SH-SY5Y (cell line): ENCODE measurements at regions not wholly inside any gene's neighbourhood (a gene's known extent, or its start where the extent isn't known, plus 50 kb on each side); places are given as distances from the start of the nearest gene placed in this dataset.

Experiments used
- GATA2 ChIP-seq: IDR thresholded peaks from 2 replicates; pipeline ENCODE4 v1.6.1; 2011; ENCODE audit warnings: mild to moderate bottlenecking, low read depth, low read length
- GATA3 ChIP-seq: IDR thresholded peaks from 2 replicates; pipeline ENCODE4 v1.6.1; 2011; ENCODE audit warnings: low read depth, mild to moderate bottlenecking, low read length, moderate library complexity

GRCh38 chr4:24210332-24210902 is 320.6 kb upstream of the PPARGC1A start:
- no peak for TF ChIP-seq GATA3
- no peak for TF ChIP-seq GATA2

GRCh38 chr4:24209906-24210305 is 320.1 kb upstream of the PPARGC1A start:
- TF ChIP-seq GATA3 (no peak), GATA2 (no peak)

GRCh38 chr4:24209131-24209530 is 319.3 kb upstream of the PPARGC1A start:
- TF ChIP-seq GATA2 (no peak), GATA3 (no peak)

GRCh38 chr4:24208691-24209090 is 318.8 kb upstream of the PPARGC1A start:
- TF ChIP-seq GATA2, result no peak
- TF ChIP-seq GATA3, result no peak

GRCh38 chr4:24203926-24204325 is 314.1 kb upstream of the PPARGC1A start:
- no peak for TF ChIP-seq GATA2
- TF ChIP-seq GATA3, result no peak

- TF ChIP-seq GATA2, result no peak
- TF ChIP-seq GATA3, result no peak
Observed at GRCh38 chr4:24202579-24202978, 312.7 kb upstream of the PPARGC1A start.

GRCh38 chr4:24197955-24198354 is 308.1 kb upstream of the PPARGC1A start:
- TF ChIP-seq GATA2, result no peak
- TF ChIP-seq GATA3, result no peak

GRCh38 chr4:24196785-24197184 is 306.9 kb upstream of the PPARGC1A start:
- TF ChIP-seq GATA3 (no peak), GATA2 (no peak)

- TF ChIP-seq GATA3 (no peak), GATA2 (no peak)
Observed at GRCh38 chr4:24195991-24196736, 306.3 kb upstream of the PPARGC1A start.

GRCh38 chr4:24192018-24192641 is 302.3 kb upstream of the PPARGC1A start:
- TF ChIP-seq GATA3 (no peak), GATA2 (no peak)

- TF ChIP-seq GATA2, result no peak
- TF ChIP-seq GATA3, result no peak
Observed at GRCh38 chr4:24190761-24191695, 301.2 kb upstream of the PPARGC1A start.

- TF ChIP-seq GATA2, result no peak
- TF ChIP-seq GATA3, result no peak
Observed at GRCh38 chr4:24188459-24188858, 298.6 kb upstream of the PPARGC1A start.

- TF ChIP-seq GATA2, result no peak
- no peak for TF ChIP-seq GATA3
Observed at GRCh38 chr4:24186466-24186865, 296.6 kb upstream of the PPARGC1A start.

- TF ChIP-seq GATA3, result no peak
- no peak for TF ChIP-seq GATA2
Observed at GRCh38 chr4:24181005-24181404, 291.2 kb upstream of the PPARGC1A start.

- TF ChIP-seq GATA3 (no peak), GATA2 (no peak)
Observed at GRCh38 chr4:24180586-24180985, 290.7 kb upstream of the PPARGC1A start.
